K562 (cell line): ENCODE measurements at regions not wholly inside any gene's neighbourhood (a gene's known extent, or its start where the extent isn't known, plus 50 kb on each side); places are given as distances from the start of the nearest gene placed in this dataset.

Source experiments
- ATAC-seq: fragments of 200-7000 bp; cut with Tn5 transposase; 3 replicates; pipeline ENCODE4 v1.9.1; 2020; ENCODE audit warnings: moderate library complexity
- BruUV-seq: library from RNA; stranded (reverse); fragments of 400-500 nt; replicated peaks from 2 replicates; lab custom pipeline; 2021; lab: Mats Ljungman, UMichigan
- CTCF ChIA-PET: fragments of 300-600 bp; formaldehyde crosslinking; extraction: SDS; loops from one replicate; lab custom pipeline; 2021; ENCODE audit warnings: low intra/inter-chr PET ratio; lab: Yijun Ruan, JAX
- POLR2A ChIA-PET: fragments of 300-600, 350-650 bp; sonication (Branson Sonifier 250); formaldehyde crosslinking; extraction: SDS; loops from one replicate; lab custom pipeline; 2021; ENCODE audit warnings: antibody characterized with exemption, inconsistent platforms; lab: Yijun Ruan, JAX
- DNase-seq, 4 experiments: peaks; one replicate each; pipeline versions ENCODE4 v3.0.0 to v3.0.0-alpha.2; 2011 to 2018; ENCODE audit warnings: low spot score in 3 of 4, mixed read lengths in 3 of 4; ENCODE audit errors: extremely low read depth in 1 of 4
- FAIRE-seq: peaks from 2 replicates; lab custom pipeline; 2011; peaks lifted over from hg19 to GRCh38; lab: Jason Lieb, UNC
- H2AFZ ChIP-seq: 2 replicates; pipeline ENCODE4 v1.6.0; 2011; ENCODE audit warnings: low read depth, low read length, control low read depth, inconsistent platforms
- H3K27ac ChIP-seq: fragments of 200-600 bp; 3 replicates; pipeline ENCODE4 v1.8.0; 2011; ENCODE audit warnings: low read depth, mild to moderate bottlenecking, control low read depth, inconsistent platforms, low read length, moderate library complexity, mixed read lengths; ENCODE audit errors: extremely low read depth
- H3K27me3 ChIP-seq, 2 experiments: fragments of 300-600 bp in 1 of 2; 2 replicates in 1 of 2; 3 replicates in 1 of 2; pipeline versions ENCODE4 v1.6.0 to v1.8.0; 2011; ENCODE audit warnings: inconsistent platforms in 2 of 2, low read length in 2 of 2, mild to moderate bottlenecking in 1 of 2, mixed read lengths in 1 of 2, moderate library complexity in 1 of 2; ENCODE audit not compliant: control insufficient read depth in 2 of 2, insufficient read depth in 2 of 2
- H3K36me3 ChIP-seq: fragments of 300-600 bp; 3 replicates; pipeline ENCODE4 v1.8.0; 2011; ENCODE audit warnings: mild to moderate bottlenecking, low read length, inconsistent platforms; ENCODE audit not compliant: control insufficient read depth, insufficient read depth
- H3K4me1 ChIP-seq, 2 experiments: fragments of 200-600 bp in 1 of 2; replicated peaks in 1 of 2; 2 replicates in 1 of 2; 3 replicates in 1 of 2; pipeline versions ENCODE4 v1.5.1 to v1.8.0; 2011; ENCODE audit warnings: inconsistent platforms in 2 of 2, low read length in 2 of 2, mild to moderate bottlenecking in 1 of 2, mixed read lengths in 1 of 2, moderate library complexity in 1 of 2; ENCODE audit not compliant: control insufficient read depth in 2 of 2, insufficient read depth in 2 of 2
- H3K4me2 ChIP-seq: 2 replicates; pipeline ENCODE4 v1.6.1; 2011; ENCODE audit warnings: low read length, control low read depth, inconsistent platforms, mixed read lengths; ENCODE audit not compliant: insufficient read depth
- H3K4me3 ChIP-seq: fragments of 200-600 bp; sonication (generic), shearing (Covaris generic); 2 replicates; pipeline ENCODE4 v1.5.1; 2016; ENCODE audit warnings: control low read depth, inconsistent platforms
- H3K79me2 ChIP-seq: fragments of 200-600 bp; 3 replicates; pipeline ENCODE4 v1.8.0; 2011; ENCODE audit warnings: low read length, inconsistent platforms; ENCODE audit not compliant: control insufficient read depth, insufficient read depth
- H3K9ac ChIP-seq, 2 experiments: 2 replicates each; pipeline versions ENCODE4 v1.6.0 to v1.6.1; 2011; ENCODE audit warnings: low read depth in 2 of 2, low read length in 2 of 2, control low read depth in 1 of 2, inconsistent platforms in 1 of 2, mild to moderate bottlenecking in 1 of 2, mixed read lengths in 1 of 2; ENCODE audit not compliant: insufficient read depth in 1 of 2
- H3K9me1 ChIP-seq: one replicate; pipeline ENCODE4 v1.6.0; 2011; ENCODE audit warnings: inconsistent platforms, mild to moderate bottlenecking, low read length, moderate library complexity; ENCODE audit not compliant: control insufficient read depth, insufficient read depth
- H3K9me3 ChIP-seq: replicated peaks from 2 replicates; pipeline ENCODE4 v1.5.1; 2011; ENCODE audit warnings: low read depth, low read length, inconsistent platforms; ENCODE audit not compliant: control insufficient read depth, insufficient read depth
- H4K20me1 ChIP-seq: replicated peaks from 2 replicates; pipeline ENCODE4 v1.6.1; 2011; ENCODE audit warnings: low read length, inconsistent platforms, mixed read lengths; ENCODE audit not compliant: control insufficient read depth, insufficient read depth
- CBX8 ChIP-seq: fragments of 200-600 bp; sonication (generic); IDR thresholded peaks from 2 replicates; pipeline ENCODE4 v1.6.1; 2012; ENCODE audit warnings: borderline replicate concordance, mixed run types, low read depth, mild to moderate bottlenecking, moderate library complexity, mixed read lengths, low read length, control low read depth, inconsistent platforms; ENCODE audit not compliant: poor library complexity, severe bottlenecking; ENCODE audit errors: extremely low read depth
- ETV6 ChIP-seq, 3 experiments: fragments of 150-350 bp in 1 of 3; sonication (generic) in 1 of 3; formaldehyde crosslinking in 1 of 3; IDR thresholded peaks; 2 replicates each; pipeline versions ENCODE4 v1.6.1 to v1.8.0; 2014 to 2022; ENCODE audit warnings: borderline replicate concordance in 2 of 3, low read depth in 2 of 3, antibody characterized with exemption in 1 of 3, low read length in 1 of 3, mild to moderate bottlenecking in 1 of 3, missing genetic modification reagents in 1 of 3
- HDAC8 ChIP-seq: fragments of 450-650 bp; IDR thresholded peaks from 2 replicates; pipeline ENCODE4 v1.6.1; 2016; ENCODE audit warnings: mild to moderate bottlenecking, missing genetic modification characterization, moderate library complexity, missing compliant biosample characterization
- NEUROD1 ChIP-seq: fragments of 150-350 bp; IDR thresholded peaks from 2 replicates; pipeline ENCODE4 v1.6.1; 2014; ENCODE audit warnings: borderline replicate concordance, low read length, low read depth; ENCODE audit not compliant: partially characterized antibody
- PHB ChIP-seq: fragments of 250-450 bp; sonication (Bioruptor Pico); IDR thresholded peaks from 2 replicates; pipeline ENCODE4 v1.5.0; 2021
- SOX6 ChIP-seq: fragments of 450-650 bp; IDR thresholded peaks from 2 replicates; pipeline ENCODE4 v1.6.1; 2014; ENCODE audit warnings: mild to moderate bottlenecking
- WGBS: fragments of 100-300 bp; shearing (Covaris generic); methylation state at CpG from one replicate; pipeline ENCODE4 v1.1.6; 2016; ENCODE audit warnings: low coverage, mixed read lengths; ENCODE audit not compliant: insufficient coverage; ENCODE audit errors: missing lambda C conversion rate; 5-methylcytosine and 5-hydroxymethylcytosine counted together
- in situ Hi-C: fragments of 300-500 bp; cut with MboI; formaldehyde crosslinking; loops from 4 replicates; pipeline ENCODE4 v1.15.0; 2018; ENCODE audit warnings: inconsistent platforms, mixed read lengths
- intact Hi-C: fragments of 100-400 bp; cut with micrococcal nuclease; formaldehyde crosslinking; loops from 2 replicates; pipeline ENCODE4 v1.14.2; 2022
- TF ChIP-seq, protein P1 (sequence below): fragments of 450-650 bp; IDR thresholded peaks from 2 replicates; pipeline ENCODE4 v1.6.1; 2018; ENCODE audit not compliant: partially characterized antibody
- TF ChIP-seq, protein P2 (sequence below): fragments of 250-450 bp; sonication (Bioruptor Pico); IDR thresholded peaks from 2 replicates; pipeline ENCODE4 v1.6.1; 2021; ENCODE audit warnings: mild to moderate bottlenecking
- TF ChIP-seq, protein P3 (sequence below): sonication (generic); formaldehyde crosslinking; IDR thresholded peaks from 2 replicates; pipeline ENCODE4 v1.8.0; 2022; ENCODE audit warnings: mild to moderate bottlenecking, low read depth, missing genetic modification reagents
- TF ChIP-seq, protein P4 (sequence below): sonication (generic); formaldehyde crosslinking; IDR thresholded peaks from 2 replicates; pipeline ENCODE4 v1.9.0; 2022; ENCODE audit warnings: mild to moderate bottlenecking, missing genetic modification reagents
- TF ChIP-seq, protein P5 (sequence below): fragments of 200-800 bp; sonication (Bioruptor generic); IDR thresholded peaks from 2 replicates; pipeline ENCODE4 v1.6.1; 2017; ENCODE audit warnings: missing genetic modification characterization, missing compliant biosample characterization

DNA sequence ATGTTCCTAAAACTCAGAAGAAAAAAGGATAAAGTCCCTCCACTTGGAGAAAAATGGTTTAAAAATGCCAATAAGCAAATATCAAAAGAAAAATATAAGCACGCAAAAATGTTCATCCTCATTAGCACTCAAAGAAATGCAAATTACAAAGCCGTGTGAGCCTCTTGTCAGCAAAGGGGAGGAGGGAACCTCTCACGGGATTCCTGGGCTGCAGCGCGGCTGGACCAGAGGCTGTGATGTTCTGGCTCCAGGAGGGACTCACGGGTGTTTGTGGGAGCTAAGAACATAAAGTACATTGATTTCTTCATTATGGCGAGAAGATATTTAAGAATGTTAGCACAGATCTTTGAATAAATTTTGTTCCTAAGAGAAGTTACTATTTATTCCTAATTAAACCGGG, 1451.2 kb downstream of the BRD1 start (continued):
- TF ChIP-seq, protein P1, sequence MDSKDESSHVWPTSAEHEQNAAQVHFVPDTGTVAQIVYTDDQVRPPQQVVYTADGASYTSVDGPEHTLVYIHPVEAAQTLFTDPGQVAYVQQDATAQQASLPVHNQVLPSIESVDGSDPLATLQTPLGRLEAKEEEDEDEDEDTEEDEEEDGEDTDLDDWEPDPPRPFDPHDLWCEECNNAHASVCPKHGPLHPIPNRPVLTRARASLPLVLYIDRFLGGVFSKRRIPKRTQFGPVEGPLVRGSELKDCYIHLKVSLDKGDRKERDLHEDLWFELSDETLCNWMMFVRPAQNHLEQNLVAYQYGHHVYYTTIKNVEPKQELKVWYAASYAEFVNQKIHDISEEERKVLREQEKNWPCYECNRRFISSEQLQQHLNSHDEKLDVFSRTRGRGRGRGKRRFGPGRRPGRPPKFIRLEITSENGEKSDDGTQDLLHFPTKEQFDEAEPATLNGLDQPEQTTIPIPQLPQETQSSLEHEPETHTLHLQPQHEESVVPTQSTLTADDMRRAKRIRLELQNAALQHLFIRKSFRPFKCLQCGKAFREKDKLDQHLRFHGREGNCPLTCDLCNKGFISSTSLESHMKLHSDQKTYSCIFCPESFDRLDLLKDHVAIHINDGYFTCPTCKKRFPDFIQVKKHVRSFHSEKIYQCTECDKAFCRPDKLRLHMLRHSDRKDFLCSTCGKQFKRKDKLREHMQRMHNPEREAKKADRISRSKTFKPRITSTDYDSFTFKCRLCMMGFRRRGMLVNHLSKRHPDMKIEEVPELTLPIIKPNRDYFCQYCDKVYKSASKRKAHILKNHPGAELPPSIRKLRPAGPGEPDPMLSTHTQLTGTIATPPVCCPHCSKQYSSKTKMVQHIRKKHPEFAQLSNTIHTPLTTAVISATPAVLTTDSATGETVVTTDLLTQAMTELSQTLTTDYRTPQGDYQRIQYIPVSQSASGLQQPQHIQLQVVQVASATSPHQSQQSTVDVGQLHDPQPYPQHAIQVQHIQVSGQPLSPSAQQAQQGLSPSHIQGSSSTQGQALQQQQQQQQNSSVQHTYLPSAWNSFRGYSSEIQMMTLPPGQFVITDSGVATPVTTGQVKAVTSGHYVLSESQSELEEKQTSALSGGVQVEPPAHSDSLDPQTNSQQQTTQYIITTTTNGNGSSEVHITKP = no peak

DNA sequence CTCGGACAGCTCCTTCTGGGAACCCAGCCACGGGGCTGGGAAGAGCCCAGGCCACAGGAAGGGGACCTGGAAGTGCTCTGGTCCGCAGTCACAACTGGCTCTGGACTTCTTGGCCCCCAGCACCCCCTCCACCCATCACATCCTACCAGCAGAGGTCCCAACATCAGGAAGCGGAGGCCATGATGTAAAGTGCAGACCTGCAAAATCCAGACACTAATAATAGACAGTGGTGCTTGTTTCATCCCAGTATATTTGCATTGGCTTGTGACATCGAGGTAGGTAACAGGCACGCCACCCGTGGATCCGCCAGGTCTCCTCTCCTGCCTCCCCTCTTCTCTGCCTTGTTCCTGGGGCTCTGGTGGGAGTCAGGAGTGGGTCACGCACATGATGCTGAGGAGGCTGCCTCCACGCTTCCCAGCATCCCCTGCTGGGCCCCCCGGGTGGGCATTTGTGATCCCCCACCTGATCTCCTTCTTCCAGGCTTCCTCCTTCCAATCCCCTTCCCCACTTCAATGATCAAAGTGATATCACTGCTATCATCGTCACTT, 1454.0 kb downstream of the BRD1 start:
- in situ Hi-C loops = no loop called here
- TF ChIP-seq HDAC8 (tag) = no peak
- TF ChIP-seq ETV6 (IDR thresholded peaks at IDR 0.05; ENCODE audit: borderline replicate concordance in 1 of 2, low read depth in 2 of 2, low read length in 1 of 2) = no peak
- TF ChIP-seq ETV6 (CRISPR knock-in tag; IDR thresholded peaks at IDR 0.05; ENCODE audit: borderline replicate concordance) = no peak
- TF ChIP-seq, protein P2, sequence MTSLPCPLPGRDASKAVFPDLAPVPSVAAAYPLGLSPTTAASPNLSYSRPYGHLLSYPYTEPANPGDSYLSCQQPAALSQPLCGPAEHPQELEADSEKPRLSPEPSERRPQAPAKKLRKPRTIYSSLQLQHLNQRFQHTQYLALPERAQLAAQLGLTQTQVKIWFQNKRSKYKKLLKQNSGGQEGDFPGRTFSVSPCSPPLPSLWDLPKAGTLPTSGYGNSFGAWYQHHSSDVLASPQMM = no peak
- TF ChIP-seq PHB (CRISPR knock-in tag) = no peak
- no peak for TF ChIP-seq SOX6
- TF ChIP-seq, protein P3, sequence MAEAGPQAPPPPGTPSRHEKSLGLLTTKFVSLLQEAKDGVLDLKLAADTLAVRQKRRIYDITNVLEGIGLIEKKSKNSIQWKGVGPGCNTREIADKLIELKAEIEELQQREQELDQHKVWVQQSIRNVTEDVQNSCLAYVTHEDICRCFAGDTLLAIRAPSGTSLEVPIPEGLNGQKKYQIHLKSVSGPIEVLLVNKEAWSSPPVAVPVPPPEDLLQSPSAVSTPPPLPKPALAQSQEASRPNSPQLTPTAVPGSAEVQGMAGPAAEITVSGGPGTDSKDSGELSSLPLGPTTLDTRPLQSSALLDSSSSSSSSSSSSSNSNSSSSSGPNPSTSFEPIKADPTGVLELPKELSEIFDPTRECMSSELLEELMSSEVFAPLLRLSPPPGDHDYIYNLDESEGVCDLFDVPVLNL (CRISPR knock-in tag) = no peak
- TF ChIP-seq, protein P4, sequence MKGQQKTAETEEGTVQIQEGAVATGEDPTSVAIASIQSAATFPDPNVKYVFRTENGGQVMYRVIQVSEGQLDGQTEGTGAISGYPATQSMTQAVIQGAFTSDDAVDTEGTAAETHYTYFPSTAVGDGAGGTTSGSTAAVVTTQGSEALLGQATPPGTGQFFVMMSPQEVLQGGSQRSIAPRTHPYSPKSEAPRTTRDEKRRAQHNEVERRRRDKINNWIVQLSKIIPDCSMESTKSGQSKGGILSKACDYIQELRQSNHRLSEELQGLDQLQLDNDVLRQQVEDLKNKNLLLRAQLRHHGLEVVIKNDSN = no peak
- TF ChIP-seq NEUROD1 = no peak
- TF ChIP-seq, protein P5, sequence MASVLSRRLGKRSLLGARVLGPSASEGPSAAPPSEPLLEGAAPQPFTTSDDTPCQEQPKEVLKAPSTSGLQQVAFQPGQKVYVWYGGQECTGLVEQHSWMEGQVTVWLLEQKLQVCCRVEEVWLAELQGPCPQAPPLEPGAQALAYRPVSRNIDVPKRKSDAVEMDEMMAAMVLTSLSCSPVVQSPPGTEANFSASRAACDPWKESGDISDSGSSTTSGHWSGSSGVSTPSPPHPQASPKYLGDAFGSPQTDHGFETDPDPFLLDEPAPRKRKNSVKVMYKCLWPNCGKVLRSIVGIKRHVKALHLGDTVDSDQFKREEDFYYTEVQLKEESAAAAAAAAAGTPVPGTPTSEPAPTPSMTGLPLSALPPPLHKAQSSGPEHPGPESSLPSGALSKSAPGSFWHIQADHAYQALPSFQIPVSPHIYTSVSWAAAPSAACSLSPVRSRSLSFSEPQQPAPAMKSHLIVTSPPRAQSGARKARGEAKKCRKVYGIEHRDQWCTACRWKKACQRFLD (CRISPR knock-in tag) = no peak
- TF ChIP-seq CBX8 = no peak

More for the DNA sequence above, 1454.0 kb downstream of the BRD1 start:
- Histone ChIP-seq H2AFZ (no peak overlapping the region), H3K9ac (no peak overlapping the region), H4K20me1 (no peaks in the 10 kb centered on the region), H3K9me1 (no peaks in the 10 kb centered on the region), H3K36me3 (no peaks in the 10 kb centered on the region), H3K4me1 (no peaks in the 10 kb centered on the region), H3K4me3 (no peak overlapping the region), H3K4me2 (no peak overlapping the region), H3K9me3 (no peaks in the 10 kb centered on the region), H3K27ac (no peak overlapping the region), H3K27me3 (peaks cover 0 to 5% of the 10 kb centered on the region in 2 experiments; a peak in 2 of 5 replicates), H3K79me2 (no peaks in the 10 kb centered on the region)
- 0% methylated on average over 11 of the region's 12 CpGs for WGBS
- no peak for DNase-seq
- intact Hi-C loops = no loop called here
- CTCF ChIA-PET = no interaction called here
- no TSS peak for BruUV-seq
- FAIRE-seq = no peak
- ATAC-seq = no peak
- POLR2A ChIA-PET = no interaction called here
